OCI-LY7 (cell line): ENCODE measurements at regions not wholly inside any gene's neighbourhood (a gene's known extent, or its start where the extent isn't known, plus 50 kb on each side); places are given as distances from the start of the nearest gene placed in this dataset.

Source experiments
- BruUV-seq: library from RNA; stranded (reverse); fragments of 400-500 nt; replicated peaks from 2 replicates; lab custom pipeline; 2021; lab: Mats Ljungman, UMichigan
- CTCF ChIA-PET: fragments of 300-600 bp; sonication (Branson Sonifier 250); formaldehyde crosslinking; loops from one replicate; lab custom pipeline; 2022; ENCODE audit warnings: antibody characterized with exemption; ENCODE audit not compliant: unreplicated experiment; lab: Charles Lee
- POLR2A ChIA-PET: fragments of 300-600 bp; sonication (Branson Sonifier 250); formaldehyde crosslinking; loops from one replicate; lab custom pipeline; 2022; ENCODE audit warnings: antibody characterized with exemption; lab: Charles Lee
- DNase-seq: peaks from one replicate; pipeline ENCODE4 v3.0.0-alpha.2; 2015; ENCODE audit warnings: low spot score
- H2AFZ ChIP-seq: fragments of 200-600 bp; sonication (generic), shearing (Covaris generic); 2 replicates; pipeline ENCODE4 v1.6.1; 2014; ENCODE audit warnings: mild to moderate bottlenecking, antibody characterized with exemption, low read length, moderate library complexity
- H3K27ac ChIP-seq: fragments of 200-600 bp; sonication (generic); 2 replicates; pipeline ENCODE4 v1.5.1; 2014; ENCODE audit warnings: mixed run types, low read depth, mild to moderate bottlenecking, moderate library complexity, low read length, inconsistent platforms; ENCODE audit not compliant: poor library complexity, severe bottlenecking
- H3K36me3 ChIP-seq: fragments of 200-600 bp; sonication (generic); 2 replicates; pipeline ENCODE4 v1.6.1; 2014; ENCODE audit warnings: mild to moderate bottlenecking, antibody characterized with exemption, low read length, moderate library complexity, mixed read lengths; ENCODE audit not compliant: insufficient read depth
- H3K4me1 ChIP-seq: fragments of 200-600 bp; sonication (generic); 2 replicates; pipeline ENCODE4 v1.5.1; 2014; ENCODE audit warnings: mild to moderate bottlenecking, low read length; ENCODE audit not compliant: insufficient read depth, poor library complexity, severe bottlenecking
- H3K4me2 ChIP-seq: fragments of 200-600 bp; sonication (generic); 2 replicates; pipeline ENCODE4 v1.6.1; 2014; ENCODE audit warnings: mild to moderate bottlenecking, low read length
- H3K4me3 ChIP-seq: fragments of 200-600 bp; sonication (generic); 2 replicates; pipeline ENCODE4 v1.5.1; 2014; ENCODE audit warnings: mild to moderate bottlenecking, low read depth, low read length; ENCODE audit not compliant: poor library complexity, severe bottlenecking
- H3K79me2 ChIP-seq: fragments of 200-600 bp; sonication (generic); 2 replicates; pipeline ENCODE4 v1.6.1; 2016; ENCODE audit warnings: low read depth, mild to moderate bottlenecking, low read length, moderate library complexity, mixed read lengths; ENCODE audit not compliant: insufficient read depth
- H3K9me2 ChIP-seq: fragments of 200-600 bp; sonication (generic); 2 replicates; pipeline ENCODE4 v1.6.1; 2016; ENCODE audit warnings: mild to moderate bottlenecking, low read length, mixed read lengths; ENCODE audit not compliant: insufficient read depth
- H3K9me3 ChIP-seq: fragments of 200-600 bp; sonication (generic); 2 replicates; pipeline ENCODE4 v1.6.1; 2014; ENCODE audit warnings: mild to moderate bottlenecking, mixed run types, low read length, mixed read lengths
- H4K20me1 ChIP-seq: fragments of 200-600 bp; sonication (generic); 2 replicates; pipeline ENCODE4 v1.6.1; 2014; ENCODE audit warnings: mild to moderate bottlenecking, antibody characterized with exemption, low read length, moderate library complexity, mixed read lengths; ENCODE audit not compliant: insufficient read depth
- CTCF ChIP-seq: fragments of 200-600 bp; sonication (generic); conservative IDR thresholded peaks from 2 replicates; pipeline ENCODE4 v1.5.1; 2014; ENCODE audit warnings: mild to moderate bottlenecking, antibody characterized with exemption, low read length, moderate library complexity, mixed read lengths
- EZH2phosphoT487 ChIP-seq: fragments of 200-600 bp; sonication (generic); IDR thresholded peaks from 2 replicates; pipeline ENCODE4 v1.6.1; 2018; ENCODE audit warnings: low read depth, borderline replicate concordance, mild to moderate bottlenecking, mixed run types, antibody characterized with exemption, low read length, moderate library complexity, mixed read lengths
- intact Hi-C: fragments of 100-400 bp; cut with micrococcal nuclease; formaldehyde crosslinking; loops from one replicate; pipeline ENCODE4 v1.10.0; 2022; ENCODE audit not compliant: unreplicated experiment

DNA sequence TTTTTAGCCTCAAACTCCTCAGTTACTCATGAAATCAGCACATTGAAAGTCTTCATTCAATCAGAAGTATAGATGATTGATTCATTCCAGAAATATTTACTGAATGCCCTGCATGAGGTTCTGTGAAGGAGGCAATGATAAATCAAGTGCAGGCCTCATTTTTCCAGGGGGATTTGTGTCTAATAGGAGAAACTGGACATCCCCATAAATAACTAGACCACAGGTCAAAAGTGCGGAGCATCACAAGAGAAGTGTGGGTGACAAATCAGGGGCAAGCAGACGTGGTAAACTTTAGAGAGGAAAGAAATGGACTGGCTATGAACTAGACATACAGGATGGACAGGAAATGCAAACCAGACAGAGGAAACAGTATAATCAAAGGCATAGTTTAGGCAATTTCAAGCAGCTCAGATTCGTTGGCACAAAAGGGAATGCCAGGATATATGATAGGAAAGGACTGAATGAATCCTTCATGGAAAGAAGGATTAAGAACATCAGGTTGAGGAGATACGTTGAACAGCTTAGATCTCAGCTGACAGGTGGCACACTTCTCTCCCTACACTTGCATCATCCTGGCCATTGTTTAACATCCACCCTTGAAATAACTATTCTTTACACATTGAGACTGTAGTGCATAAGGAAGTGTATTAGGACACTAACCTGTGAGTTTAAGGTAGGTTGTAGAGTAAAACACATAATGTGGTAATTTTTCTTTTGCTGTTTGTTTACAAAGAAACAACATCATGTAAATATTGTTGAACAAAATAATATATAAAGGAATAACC, 69.6 kb upstream of the RASGEF1B start:
- Histone ChIP-seq H3K36me3 (no peaks in the 10 kb centered on the region), H3K4me3 (no peak overlapping the region), H3K79me2 (no peaks in the 10 kb centered on the region), H4K20me1 (no peaks in the 10 kb centered on the region), H3K4me2 (no peak overlapping the region), H3K9me3 (no peaks in the 10 kb centered on the region), H3K27ac (no peak overlapping the region), H2AFZ (peak overlapping the region; percentile 68; the same call in 1 of the 2 replicates), H3K9me2 (no peaks in the 10 kb centered on the region), H3K4me1 (peaks cover 8% of the 10 kb centered on the region)
- ChIA-PET CTCF (no interaction called here), POLR2A (interaction anchor here (0.6 to 1.0 kb wide), 6 partner anchors 18 to 1331 kb away, joined by 3 to 7 read pairs (median 4); no protein-coding TSS in a partner anchor)
- DNase-seq, result no peak
- intact Hi-C loops, result no loop called here
- BruUV-seq, result no TSS peak
- no peak for TF ChIP-seq EZH2phosphoT487
- no peak for TF ChIP-seq CTCF

- Histone ChIP-seq H3K4me2 (no peak overlapping the region), H3K4me1 (peaks cover 8% of the 10 kb centered on the region), H3K79me2 (no peaks in the 10 kb centered on the region), H3K27ac (no peak overlapping the region), H3K9me3 (no peaks in the 10 kb centered on the region), H3K9me2 (no peaks in the 10 kb centered on the region), H3K36me3 (no peaks in the 10 kb centered on the region), H4K20me1 (no peaks in the 10 kb centered on the region), H3K4me3 (no peak overlapping the region), H2AFZ (peak overlapping the region; percentile 59; the same call in 1 of the 2 replicates)
- BruUV-seq, result no TSS peak
- ChIA-PET POLR2A (interaction anchor here (0.6 to 0.7 kb wide), 2 partner anchors 43 to 95 kb away, joined by 3 to 4 read pairs; no protein-coding TSS in a partner anchor), CTCF (no interaction called here)
- TF ChIP-seq EZH2phosphoT487, result no peak
- TF ChIP-seq CTCF, result no peak
- DNase-seq, result peak; percentile 11
- intact Hi-C loops, result no loop called here
Measured at GRCh38 chr4:81538716-81539427, 67.2 kb upstream of the RASGEF1B start.
